ENCODE measurements at regions not wholly inside any gene's neighbourhood (a gene's known extent, or its start where the extent isn't known, plus 50 kb on each side); places are given as distances from the start of the nearest gene placed in this dataset.

DNA sequence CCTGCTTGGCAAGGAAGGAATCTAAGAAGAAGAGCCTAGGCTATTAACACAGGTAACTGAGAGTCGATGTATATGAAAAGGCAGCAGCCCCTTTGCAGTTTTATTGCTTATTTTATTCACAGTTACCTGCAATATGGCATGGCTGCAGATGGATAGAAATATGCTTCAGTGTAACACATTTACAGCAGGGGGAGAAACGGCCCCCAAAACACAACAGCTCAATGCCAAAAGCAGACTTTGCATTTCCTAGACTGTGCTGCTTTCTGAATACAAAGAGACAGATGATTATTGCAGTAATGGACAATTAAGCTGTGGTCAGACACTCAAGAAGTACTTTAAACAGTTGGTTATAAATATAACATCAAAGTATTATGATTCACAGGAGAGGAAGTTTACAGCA is 108.0 kb upstream of the CDH13 start:
- POLR2A ChIA-PET, result no interaction called here

DNA sequence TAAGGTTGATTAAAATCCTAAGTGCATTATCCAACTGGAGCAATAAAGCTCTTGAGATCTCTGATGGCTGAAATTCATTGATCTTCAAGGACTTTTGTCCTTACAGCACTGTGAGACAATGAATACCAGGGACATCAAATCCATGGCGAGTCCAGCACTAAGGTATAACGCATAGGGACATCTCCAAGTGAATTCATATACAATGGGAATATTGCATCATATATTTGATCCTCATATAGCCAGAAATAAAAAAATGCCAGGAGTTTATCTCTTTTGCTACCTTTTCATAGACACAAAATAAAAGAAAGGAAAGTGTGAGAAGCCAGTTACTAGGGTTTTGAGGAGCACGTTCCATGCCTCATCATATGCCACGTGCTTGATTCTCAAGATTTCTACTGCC is 112.5 kb upstream of the CDH13 start:
- Histone ChIP-seq H3K27ac (ENCODE audit: low read depth in 1 of 2, low read length in 2 of 2) (no peak overlapping the region), H3K36me3 (ENCODE audit: insufficient read depth, low read length) (no peaks in the 10 kb centered on the region), H3K9me3 (ENCODE audit: control insufficient read depth in 1 of 2, insufficient read depth in 1 of 2, low read length in 2 of 2) (peaks cover 0 to 8% of the 10 kb centered on the region in 2 experiments), H3K4me3 (ENCODE audit: low read length) (no peak overlapping the region), H3K27me3 (ENCODE audit: control insufficient read depth in 1 of 2, insufficient read depth in 2 of 2, low read length in 2 of 2) (no peaks in the 10 kb centered on the region), H3K4me1 (ENCODE audit: insufficient read depth, low read length) (no peaks in the 10 kb centered on the region)
- ChIA-PET POLR2A (interaction anchor here (0.7 kb wide), 1 partner anchor 54 kb away, joined by 3 read pairs; no protein-coding TSS in a partner anchor), CTCF (no interaction called here)
- ATAC-seq (ENCODE audit: poor library complexity) (no peak), DNase-seq (no peak)
- TF ChIP-seq, protein P1, sequence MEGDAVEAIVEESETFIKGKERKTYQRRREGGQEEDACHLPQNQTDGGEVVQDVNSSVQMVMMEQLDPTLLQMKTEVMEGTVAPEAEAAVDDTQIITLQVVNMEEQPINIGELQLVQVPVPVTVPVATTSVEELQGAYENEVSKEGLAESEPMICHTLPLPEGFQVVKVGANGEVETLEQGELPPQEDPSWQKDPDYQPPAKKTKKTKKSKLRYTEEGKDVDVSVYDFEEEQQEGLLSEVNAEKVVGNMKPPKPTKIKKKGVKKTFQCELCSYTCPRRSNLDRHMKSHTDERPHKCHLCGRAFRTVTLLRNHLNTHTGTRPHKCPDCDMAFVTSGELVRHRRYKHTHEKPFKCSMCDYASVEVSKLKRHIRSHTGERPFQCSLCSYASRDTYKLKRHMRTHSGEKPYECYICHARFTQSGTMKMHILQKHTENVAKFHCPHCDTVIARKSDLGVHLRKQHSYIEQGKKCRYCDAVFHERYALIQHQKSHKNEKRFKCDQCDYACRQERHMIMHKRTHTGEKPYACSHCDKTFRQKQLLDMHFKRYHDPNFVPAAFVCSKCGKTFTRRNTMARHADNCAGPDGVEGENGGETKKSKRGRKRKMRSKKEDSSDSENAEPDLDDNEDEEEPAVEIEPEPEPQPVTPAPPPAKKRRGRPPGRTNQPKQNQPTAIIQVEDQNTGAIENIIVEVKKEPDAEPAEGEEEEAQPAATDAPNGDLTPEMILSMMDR (IDR thresholded peaks at IDR 0.05), result no peak
- Mint-ChIP-seq H3K4me3 (no peak overlapping the region), H3K9me3 (no peaks in the 10 kb centered on the region), H3K4me1 (ENCODE audit: low read depth) (no peaks in the 10 kb centered on the region), H3K36me3 (ENCODE audit: low read depth) (no peaks in the 10 kb centered on the region), H3K27ac (no peak overlapping the region), H3K27me3 (peaks cover 10% of the 10 kb centered on the region)
- intact Hi-C loops (cut with DNase I, micrococcal nuclease), result no loop called here

More for the DNA sequence above, 108.0 kb upstream of the CDH13 start:
- Mint-ChIP-seq H3K27ac (no peak overlapping the region), H3K4me3 (no peak overlapping the region), H3K36me3 (ENCODE audit: low read depth) (no peaks in the 10 kb centered on the region), H3K4me1 (ENCODE audit: low read depth) (no peaks in the 10 kb centered on the region), H3K9me3 (no peaks in the 10 kb centered on the region), H3K27me3 (peaks cover 10% of the 10 kb centered on the region)
- CTCF ChIA-PET, result no interaction called here
- H3K27me3 ChIP-seq (ENCODE audit: control insufficient read depth in 1 of 2, insufficient read depth in 2 of 2, low read length in 2 of 2), result no peaks in the 10 kb centered on the region
- no peak overlapping the region for H3K4me3 ChIP-seq (ENCODE audit: low read length)
- no peak overlapping the region for H3K27ac ChIP-seq (ENCODE audit: low read depth in 1 of 2, low read length in 2 of 2)
- DNase-seq (no peak), ATAC-seq (ENCODE audit: poor library complexity) (no peak)
- TF ChIP-seq, protein P1 (IDR thresholded peaks at IDR 0.05), result no peak
- no peaks in the 10 kb centered on the region for H3K36me3 ChIP-seq (ENCODE audit: insufficient read depth, low read length)
- intact Hi-C loops (cut with DNase I, micrococcal nuclease), result no loop called here
- peaks cover 0 to 8% of the 10 kb centered on the region in 2 experiments for H3K9me3 ChIP-seq (ENCODE audit: control insufficient read depth in 1 of 2, insufficient read depth in 1 of 2, low read length in 2 of 2)
- H3K4me1 ChIP-seq (ENCODE audit: insufficient read depth, low read length), result no peaks in the 10 kb centered on the region

GRCh38 chr16:82510789-82511305 is 115.9 kb upstream of the CDH13 start:
- intact Hi-C loops (cut with DNase I, micrococcal nuclease), result no loop called here
- H3K9me3 ChIP-seq (ENCODE audit: control insufficient read depth in 1 of 2, insufficient read depth in 1 of 2, low read length in 2 of 2), result peaks cover 7 to 13% of the 10 kb centered on the region in 2 experiments
- no peak overlapping the region for H3K27ac ChIP-seq (ENCODE audit: low read depth in 1 of 2, low read length in 2 of 2)
- no peak for ATAC-seq (ENCODE audit: poor library complexity)
- H3K4me3 ChIP-seq (ENCODE audit: low read length), result no peak overlapping the region
- DNase-seq, result no peak
- H3K36me3 ChIP-seq (ENCODE audit: insufficient read depth, low read length), result no peaks in the 10 kb centered on the region
- H3K27me3 ChIP-seq (ENCODE audit: control insufficient read depth in 1 of 2, insufficient read depth in 2 of 2, low read length in 2 of 2), result no peaks in the 10 kb centered on the region
- no peaks in the 10 kb centered on the region for H3K36me3 Mint-ChIP-seq (ENCODE audit: low read depth)
- H3K4me1 ChIP-seq (ENCODE audit: insufficient read depth, low read length), result no peaks in the 10 kb centered on the region
- H3K27me3 Mint-ChIP-seq, result no peaks in the 10 kb centered on the region
- TF ChIP-seq, protein P1 (IDR thresholded peaks at IDR 0.05), result no peak
- H3K4me3 Mint-ChIP-seq, result no peak overlapping the region
- POLR2A ChIA-PET, result no interaction called here
- no peak overlapping the region for H3K27ac Mint-ChIP-seq
- CTCF ChIA-PET, result no interaction called here
- peaks cover 7% of the 10 kb centered on the region for H3K9me3 Mint-ChIP-seq
- no peaks in the 10 kb centered on the region for H3K4me1 Mint-ChIP-seq (ENCODE audit: low read depth)
